Neural cell (in vitro differentiated cells): ENCODE measurements at regions not wholly inside any gene's neighbourhood (a gene's known extent, or its start where the extent isn't known, plus 50 kb on each side); places are given as distances from the start of the nearest gene placed in this dataset.
"Not testable (repeated sequence)": the region's sequence is repeated elsewhere in the genome, so short reads cannot be mapped to it uniquely, and the experiment has no call there.

Experiments
- H2AFZ ChIP-seq: fragments of 200-600, 300-800 bp; sonication (generic), shearing (Covaris generic); 2 replicates; pipeline ENCODE4 v1.6.0; 2014; ENCODE audit warnings: low read depth, mild to moderate bottlenecking, antibody characterized with exemption, low read length, moderate library complexity
- H3F3A ChIP-seq: fragments of 200-600 bp; shearing (Covaris generic); 2 replicates; pipeline ENCODE4 v1.6.1; 2016; ENCODE audit warnings: mild to moderate bottlenecking, moderate library complexity, mixed read lengths, antibody characterized with exemption, low read length; ENCODE audit not compliant: insufficient read depth, poor library complexity, severe bottlenecking
- H3K27ac ChIP-seq: fragments of 200-600, 300-800 bp; sonication (generic), shearing (Covaris generic); 2 replicates; pipeline ENCODE4 v1.5.1; 2014; ENCODE audit warnings: mild to moderate bottlenecking, low read length, moderate library complexity
- H3K27me3 ChIP-seq: fragments of 300-800, 200-600 bp; sonication (generic), shearing (Covaris generic); 2 replicates; pipeline ENCODE4 v1.6.0; 2014; ENCODE audit warnings: mild to moderate bottlenecking, low read depth, low read length, moderate library complexity; ENCODE audit not compliant: insufficient read depth
- H3K36me3 ChIP-seq: fragments of 300-800, 200-600 bp; sonication (generic), shearing (Covaris generic); 2 replicates; pipeline ENCODE4 v1.5.1; 2014; ENCODE audit warnings: mild to moderate bottlenecking, antibody characterized with exemption, low read length, moderate library complexity; ENCODE audit not compliant: insufficient read depth
- H3K4me2 ChIP-seq: fragments of 300-800, 200-600 bp; sonication (generic), shearing (Covaris generic); 2 replicates; pipeline ENCODE4 v1.6.0; 2014; ENCODE audit warnings: mild to moderate bottlenecking, low read length
- H3K4me3 ChIP-seq: fragments of 300-800, 200-600 bp; sonication (generic), shearing (Covaris generic); 2 replicates; pipeline ENCODE4 v1.5.1; 2014; ENCODE audit warnings: mild to moderate bottlenecking, low read length, moderate library complexity
- H3K79me2 ChIP-seq: fragments of 200-600 bp; shearing (Covaris generic); replicated peaks from 2 replicates; pipeline ENCODE4 v1.6.0; 2014; ENCODE audit warnings: mild to moderate bottlenecking, low read length, moderate library complexity; ENCODE audit not compliant: insufficient read depth
- H3K9ac ChIP-seq: fragments of 300-800, 200-600 bp; sonication (generic), shearing (Covaris generic); 2 replicates; pipeline ENCODE4 v1.6.1; 2016; ENCODE audit warnings: mild to moderate bottlenecking, low read length, mixed read lengths
- H3K9me2 ChIP-seq: fragments of 200-600 bp; shearing (Covaris generic); 2 replicates; pipeline ENCODE4 v1.6.1; 2016; ENCODE audit warnings: mild to moderate bottlenecking, low read length, mixed read lengths; ENCODE audit not compliant: insufficient read depth
- H3K9me3 ChIP-seq: fragments of 200-600, 300-800 bp; sonication (generic), shearing (Covaris generic); 2 replicates; pipeline ENCODE4 v1.6.1; 2016; ENCODE audit warnings: mild to moderate bottlenecking, mixed run types, low read length, moderate library complexity, mixed read lengths
- H4K20me1 ChIP-seq: fragments of 200-600 bp; shearing (Covaris generic); 2 replicates; pipeline ENCODE4 v1.6.1; 2016; ENCODE audit warnings: mild to moderate bottlenecking, mixed run types; ENCODE audit not compliant: insufficient read depth
- EP300 ChIP-seq: fragments of 450-650 bp; conservative IDR thresholded peaks from 2 replicates; pipeline ENCODE4 v1.6.1; 2014; ENCODE audit warnings: antibody characterized with exemption, mild to moderate bottlenecking, moderate library complexity; ENCODE audit not compliant: poor library complexity, severe bottlenecking
- EZH2 ChIP-seq: fragments of 200-600, 300-800 bp; shearing (Covaris generic), sonication (generic); IDR thresholded peaks from 2 replicates; pipeline ENCODE4 v1.6.1; 2014; ENCODE audit warnings: antibody characterized with exemption, low read length, borderline replicate concordance, mild to moderate bottlenecking; ENCODE audit not compliant: insufficient read depth, poor library complexity, severe bottlenecking
- MXI1 ChIP-seq: fragments of 450-650 bp; conservative IDR thresholded peaks from 2 replicates; pipeline ENCODE4 v1.6.1; 2014; ENCODE audit warnings: antibody characterized with exemption, mild to moderate bottlenecking; ENCODE audit not compliant: poor library complexity, severe bottlenecking
- POLR2AphosphoS5 ChIP-seq: IDR thresholded peaks from 2 replicates; pipeline ENCODE4 v1.6.1; 2012
- RAD21 ChIP-seq: fragments of 450-650 bp; conservative IDR thresholded peaks from 2 replicates; pipeline ENCODE4 v1.6.1; 2014; ENCODE audit warnings: antibody characterized with exemption, mild to moderate bottlenecking, moderate library complexity
- SMC3 ChIP-seq: fragments of 450-650 bp; conservative IDR thresholded peaks from 2 replicates; pipeline ENCODE4 v1.6.1; 2014; ENCODE audit warnings: antibody characterized with exemption, mild to moderate bottlenecking, moderate library complexity; ENCODE audit not compliant: poor library complexity
- TAF1 ChIP-seq: IDR thresholded peaks from 2 replicates; pipeline ENCODE4 v1.6.1; 2012; ENCODE audit warnings: low read depth
- TF ChIP-seq, protein P1 (sequence below): fragments of 450-650 bp; IDR thresholded peaks from 2 replicates; pipeline ENCODE4 v1.5.1; 2014; ENCODE audit warnings: antibody characterized with exemption, mild to moderate bottlenecking, moderate library complexity; ENCODE audit not compliant: poor library complexity, severe bottlenecking
- TF ChIP-seq, protein P2 (sequence below): IDR thresholded peaks from 2 replicates; pipeline ENCODE4 v1.6.1; 2012; ENCODE audit warnings: borderline replicate concordance

DNA sequence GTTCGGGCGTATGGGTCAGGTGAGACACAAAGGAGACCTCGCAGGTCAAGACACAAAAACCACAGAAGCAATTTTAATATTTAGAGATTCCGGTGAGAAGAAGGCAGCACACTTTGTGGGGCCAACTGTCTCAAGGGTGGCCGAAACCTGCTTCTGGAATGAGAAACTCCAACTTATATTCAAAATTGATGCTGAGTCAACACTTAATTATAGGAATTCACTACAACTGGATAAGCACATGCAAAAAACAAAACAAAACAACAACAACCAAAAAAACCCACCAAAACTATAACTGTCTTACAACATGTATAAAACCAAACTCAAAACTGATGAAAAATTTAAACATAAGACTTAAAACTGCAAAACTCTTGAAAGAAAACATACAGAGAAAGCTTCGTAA lies 593.3 kb downstream of the POM121L12 start:
- H3K9ac ChIP-seq = no peak overlapping the region
- no peak overlapping the region for H2AFZ ChIP-seq
- no peak overlapping the region for H3K4me3 ChIP-seq
- no peak overlapping the region for H3K4me2 ChIP-seq
- H3K9me2 ChIP-seq = no peaks in the 10 kb centered on the region
- no peaks in the 10 kb centered on the region for H3K27me3 ChIP-seq
- no peaks in the 10 kb centered on the region for H3K79me2 ChIP-seq
- no peaks in the 10 kb centered on the region for H3K9me3 ChIP-seq
- no peaks in the 10 kb centered on the region for H3K36me3 ChIP-seq
- no peaks in the 10 kb centered on the region for H3F3A ChIP-seq
- H3K27ac ChIP-seq = no peak overlapping the region
- TF ChIP-seq, protein P1, sequence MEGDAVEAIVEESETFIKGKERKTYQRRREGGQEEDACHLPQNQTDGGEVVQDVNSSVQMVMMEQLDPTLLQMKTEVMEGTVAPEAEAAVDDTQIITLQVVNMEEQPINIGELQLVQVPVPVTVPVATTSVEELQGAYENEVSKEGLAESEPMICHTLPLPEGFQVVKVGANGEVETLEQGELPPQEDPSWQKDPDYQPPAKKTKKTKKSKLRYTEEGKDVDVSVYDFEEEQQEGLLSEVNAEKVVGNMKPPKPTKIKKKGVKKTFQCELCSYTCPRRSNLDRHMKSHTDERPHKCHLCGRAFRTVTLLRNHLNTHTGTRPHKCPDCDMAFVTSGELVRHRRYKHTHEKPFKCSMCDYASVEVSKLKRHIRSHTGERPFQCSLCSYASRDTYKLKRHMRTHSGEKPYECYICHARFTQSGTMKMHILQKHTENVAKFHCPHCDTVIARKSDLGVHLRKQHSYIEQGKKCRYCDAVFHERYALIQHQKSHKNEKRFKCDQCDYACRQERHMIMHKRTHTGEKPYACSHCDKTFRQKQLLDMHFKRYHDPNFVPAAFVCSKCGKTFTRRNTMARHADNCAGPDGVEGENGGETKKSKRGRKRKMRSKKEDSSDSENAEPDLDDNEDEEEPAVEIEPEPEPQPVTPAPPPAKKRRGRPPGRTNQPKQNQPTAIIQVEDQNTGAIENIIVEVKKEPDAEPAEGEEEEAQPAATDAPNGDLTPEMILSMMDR = no peak
- TF ChIP-seq TAF1 = no peak
- no peak for TF ChIP-seq POLR2AphosphoS5
- TF ChIP-seq RAD21 = no peak
- TF ChIP-seq EP300 = no peak
- TF ChIP-seq, protein P2, sequence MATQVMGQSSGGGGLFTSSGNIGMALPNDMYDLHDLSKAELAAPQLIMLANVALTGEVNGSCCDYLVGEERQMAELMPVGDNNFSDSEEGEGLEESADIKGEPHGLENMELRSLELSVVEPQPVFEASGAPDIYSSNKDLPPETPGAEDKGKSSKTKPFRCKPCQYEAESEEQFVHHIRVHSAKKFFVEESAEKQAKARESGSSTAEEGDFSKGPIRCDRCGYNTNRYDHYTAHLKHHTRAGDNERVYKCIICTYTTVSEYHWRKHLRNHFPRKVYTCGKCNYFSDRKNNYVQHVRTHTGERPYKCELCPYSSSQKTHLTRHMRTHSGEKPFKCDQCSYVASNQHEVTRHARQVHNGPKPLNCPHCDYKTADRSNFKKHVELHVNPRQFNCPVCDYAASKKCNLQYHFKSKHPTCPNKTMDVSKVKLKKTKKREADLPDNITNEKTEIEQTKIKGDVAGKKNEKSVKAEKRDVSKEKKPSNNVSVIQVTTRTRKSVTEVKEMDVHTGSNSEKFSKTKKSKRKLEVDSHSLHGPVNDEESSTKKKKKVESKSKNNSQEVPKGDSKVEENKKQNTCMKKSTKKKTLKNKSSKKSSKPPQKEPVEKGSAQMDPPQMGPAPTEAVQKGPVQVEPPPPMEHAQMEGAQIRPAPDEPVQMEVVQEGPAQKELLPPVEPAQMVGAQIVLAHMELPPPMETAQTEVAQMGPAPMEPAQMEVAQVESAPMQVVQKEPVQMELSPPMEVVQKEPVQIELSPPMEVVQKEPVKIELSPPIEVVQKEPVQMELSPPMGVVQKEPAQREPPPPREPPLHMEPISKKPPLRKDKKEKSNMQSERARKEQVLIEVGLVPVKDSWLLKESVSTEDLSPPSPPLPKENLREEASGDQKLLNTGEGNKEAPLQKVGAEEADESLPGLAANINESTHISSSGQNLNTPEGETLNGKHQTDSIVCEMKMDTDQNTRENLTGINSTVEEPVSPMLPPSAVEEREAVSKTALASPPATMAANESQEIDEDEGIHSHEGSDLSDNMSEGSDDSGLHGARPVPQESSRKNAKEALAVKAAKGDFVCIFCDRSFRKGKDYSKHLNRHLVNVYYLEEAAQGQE = no peak
- no peak for TF ChIP-seq EZH2
- no peak for TF ChIP-seq MXI1
- TF ChIP-seq SMC3 = no peak
- H4K20me1 ChIP-seq = no peaks in the 10 kb centered on the region

DNA sequence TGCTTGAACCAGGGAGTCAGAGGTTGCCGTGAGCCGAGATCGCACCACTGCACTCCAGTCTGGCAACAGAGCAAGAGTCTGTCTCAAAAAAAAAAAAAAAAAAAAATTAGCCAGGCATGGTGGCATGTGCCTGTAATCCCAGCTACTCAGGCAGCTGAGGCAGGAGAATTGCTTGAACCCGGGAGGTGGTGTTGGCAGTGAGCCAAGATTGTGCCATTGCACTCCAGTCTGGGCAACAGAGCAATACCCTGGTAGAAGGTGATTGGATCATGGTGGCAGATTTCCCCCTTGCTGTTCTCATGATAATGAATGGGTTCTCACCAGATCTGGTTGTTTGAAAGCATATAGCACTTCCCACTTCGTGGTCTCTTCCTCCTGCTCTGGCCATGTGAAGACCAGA lies 599.8 kb downstream of the POM121L12 start:
- H3K27me3 ChIP-seq, H3K79me2 ChIP-seq, H4K20me1 ChIP-seq, H3K9me2 ChIP-seq, H3F3A ChIP-seq, H3K27ac ChIP-seq, H3K36me3 ChIP-seq, H3K9ac ChIP-seq, H3K4me3 ChIP-seq, H3K9me3 ChIP-seq, H2AFZ ChIP-seq, H3K4me2 ChIP-seq: not testable (repeated sequence)

DNA sequence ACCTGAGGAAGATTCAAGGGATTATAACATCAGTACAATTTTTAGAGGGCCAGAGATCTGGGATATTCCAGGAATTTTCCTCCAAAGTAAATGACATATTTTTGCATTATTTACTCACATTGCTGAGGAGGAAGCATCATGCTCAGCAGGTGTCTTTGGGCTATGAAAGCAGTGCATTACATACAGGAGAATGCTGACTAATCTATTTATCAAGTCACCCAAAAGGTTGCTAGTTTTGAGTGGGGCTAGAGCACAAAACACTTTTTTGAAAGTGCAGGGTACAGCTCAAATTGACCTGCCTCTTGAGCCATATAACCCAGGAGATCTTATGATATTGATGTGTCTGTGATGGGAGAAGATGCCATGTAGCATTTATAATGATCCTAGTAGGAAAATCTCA lies 603.1 kb downstream of the POM121L12 start:
- H3K9me2 ChIP-seq = no peaks in the 10 kb centered on the region
- H3K27me3 ChIP-seq = no peaks in the 10 kb centered on the region
- H3K4me3 ChIP-seq = no peak overlapping the region
- H3K27ac ChIP-seq = no peak overlapping the region
- no peak overlapping the region for H2AFZ ChIP-seq
- H3F3A ChIP-seq = no peaks in the 10 kb centered on the region
- H3K9ac ChIP-seq = no peak overlapping the region
- no peaks in the 10 kb centered on the region for H3K36me3 ChIP-seq
- H4K20me1 ChIP-seq = no peaks in the 10 kb centered on the region
- no peak overlapping the region for H3K4me2 ChIP-seq
- TF ChIP-seq SMC3 = no peak
- no peak for TF ChIP-seq POLR2AphosphoS5
- TF ChIP-seq, protein P2 = no peak
- peaks cover 5% of the 10 kb centered on the region for H3K9me3 ChIP-seq
- no peaks in the 10 kb centered on the region for H3K79me2 ChIP-seq
